Activated CD4-positive, alpha-beta T cell treated with anti-CD3 and anti-CD28 coated beads, Interleukin-2, amount 10 ng/mL, durations not matched to agents 7 days and 5 days (primary cell): ENCODE measurements at regions not wholly inside any gene's neighbourhood (a gene's known extent, or its start where the extent isn't known, plus 50 kb on each side); places are given as distances from the start of the nearest gene placed in this dataset.

Experiments used
- CTCF ChIA-PET: fragments of 350-600 bp; sonication (Branson Sonifier 250); formaldehyde crosslinking; loops from one replicate; lab custom pipeline; 2021; ENCODE audit warnings: antibody characterized with exemption; lab: Charles Lee
- POLR2A ChIA-PET: fragments of 350-600 bp; sonication (Branson Sonifier 250); formaldehyde crosslinking; loops from one replicate; lab custom pipeline; 2021; ENCODE audit warnings: antibody characterized with exemption; lab: Charles Lee
- DNase-seq: peaks from one replicate; pipeline ENCODE4 v3.0.0-alpha.2; 2020
- H3K27ac Mint-ChIP-seq: one replicate; pipeline ENCODE4 v1.8.0; 2021; ENCODE audit warnings: mild to moderate bottlenecking, moderate library complexity, mixed read lengths
- H3K27me3 Mint-ChIP-seq: one replicate; pipeline ENCODE4 v1.8.0; 2021; ENCODE audit warnings: mixed read lengths
- H3K36me3 Mint-ChIP-seq: one replicate; pipeline ENCODE4 v1.8.0; 2021; ENCODE audit warnings: low read depth, mixed read lengths
- H3K4me1 Mint-ChIP-seq: one replicate; pipeline ENCODE4 v1.8.0; 2021; ENCODE audit warnings: mixed read lengths
- H3K4me3 Mint-ChIP-seq: one replicate; pipeline ENCODE4 v1.8.0; 2021; ENCODE audit warnings: mild to moderate bottlenecking, moderate library complexity, mixed read lengths
- H3K9me3 Mint-ChIP-seq: one replicate; pipeline ENCODE4 v1.8.0; 2021; ENCODE audit warnings: mixed read lengths

DNA sequence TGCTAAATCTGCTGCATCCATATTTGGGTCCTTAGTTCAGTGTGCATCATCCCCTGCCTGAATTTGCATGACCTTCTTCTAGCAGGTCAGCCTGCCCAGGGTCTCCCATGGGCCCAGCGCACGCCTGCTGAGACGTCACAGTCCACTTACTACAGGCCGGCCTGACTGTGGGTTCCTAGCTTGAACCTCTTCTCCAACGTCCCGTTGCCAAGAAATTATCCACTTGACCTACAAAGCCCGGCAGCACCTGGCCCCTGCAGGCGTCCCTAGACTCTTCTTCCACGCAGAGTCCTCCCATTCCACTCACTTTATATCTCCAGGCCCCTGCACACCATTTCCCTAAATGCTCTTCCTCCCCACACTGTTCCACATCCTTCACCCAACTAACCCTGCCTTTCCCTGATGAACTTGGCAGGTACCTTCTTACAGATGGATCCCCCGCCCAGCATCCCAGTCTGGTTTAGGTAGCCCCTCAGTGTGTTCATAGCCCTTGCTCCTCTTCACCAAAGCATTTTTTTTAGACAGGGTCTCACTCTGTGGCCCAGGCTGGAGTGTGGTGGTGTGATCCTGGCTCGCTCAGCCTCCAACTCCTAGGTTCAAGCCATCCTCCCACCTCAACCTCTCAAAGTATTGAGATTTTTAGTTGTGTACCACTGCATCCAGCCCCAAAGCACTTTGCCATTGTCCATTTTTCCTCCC lies 155.0 kb upstream of the SOX1 start:
- no peaks in the 10 kb centered on the region for H3K4me1 Mint-ChIP-seq
- H3K27ac Mint-ChIP-seq, result no peak overlapping the region
- DNase-seq, result no peak
- POLR2A ChIA-PET, result no interaction called here
- H3K4me3 Mint-ChIP-seq, result no peak overlapping the region
- CTCF ChIA-PET, result no interaction called here
- no peaks in the 10 kb centered on the region for H3K27me3 Mint-ChIP-seq
- no peaks in the 10 kb centered on the region for H3K36me3 Mint-ChIP-seq
- H3K9me3 Mint-ChIP-seq, result no peaks in the 10 kb centered on the region

DNA sequence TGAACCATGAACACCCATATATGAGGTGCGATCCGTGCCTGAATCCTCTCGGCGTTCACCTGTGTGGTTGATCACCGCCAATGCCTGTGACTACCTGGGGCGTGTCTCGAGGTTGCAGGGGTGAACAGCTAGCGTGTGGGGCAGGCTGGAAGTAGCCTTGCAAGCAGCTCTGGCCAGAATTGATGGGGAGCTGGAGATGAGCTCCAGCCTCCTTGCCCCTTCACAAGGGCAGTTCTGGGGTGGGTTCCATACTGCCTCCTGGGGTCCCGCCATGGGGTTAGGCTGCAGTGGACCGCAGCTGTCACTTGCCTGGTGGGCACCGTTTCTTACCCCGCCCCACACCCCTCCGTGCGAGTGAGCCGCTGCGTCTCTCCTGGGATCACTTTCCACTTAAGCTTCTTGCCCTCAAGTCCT lies 154.5 kb upstream of the SOX1 start:
- Mint-ChIP-seq H3K4me3 (no peak overlapping the region), H3K4me1 (no peaks in the 10 kb centered on the region), H3K27me3 (no peaks in the 10 kb centered on the region), H3K36me3 (no peaks in the 10 kb centered on the region), H3K9me3 (no peaks in the 10 kb centered on the region), H3K27ac (no peak overlapping the region)
- CTCF ChIA-PET, result no interaction called here
- DNase-seq, result no peak
- POLR2A ChIA-PET, result no interaction called here

DNA sequence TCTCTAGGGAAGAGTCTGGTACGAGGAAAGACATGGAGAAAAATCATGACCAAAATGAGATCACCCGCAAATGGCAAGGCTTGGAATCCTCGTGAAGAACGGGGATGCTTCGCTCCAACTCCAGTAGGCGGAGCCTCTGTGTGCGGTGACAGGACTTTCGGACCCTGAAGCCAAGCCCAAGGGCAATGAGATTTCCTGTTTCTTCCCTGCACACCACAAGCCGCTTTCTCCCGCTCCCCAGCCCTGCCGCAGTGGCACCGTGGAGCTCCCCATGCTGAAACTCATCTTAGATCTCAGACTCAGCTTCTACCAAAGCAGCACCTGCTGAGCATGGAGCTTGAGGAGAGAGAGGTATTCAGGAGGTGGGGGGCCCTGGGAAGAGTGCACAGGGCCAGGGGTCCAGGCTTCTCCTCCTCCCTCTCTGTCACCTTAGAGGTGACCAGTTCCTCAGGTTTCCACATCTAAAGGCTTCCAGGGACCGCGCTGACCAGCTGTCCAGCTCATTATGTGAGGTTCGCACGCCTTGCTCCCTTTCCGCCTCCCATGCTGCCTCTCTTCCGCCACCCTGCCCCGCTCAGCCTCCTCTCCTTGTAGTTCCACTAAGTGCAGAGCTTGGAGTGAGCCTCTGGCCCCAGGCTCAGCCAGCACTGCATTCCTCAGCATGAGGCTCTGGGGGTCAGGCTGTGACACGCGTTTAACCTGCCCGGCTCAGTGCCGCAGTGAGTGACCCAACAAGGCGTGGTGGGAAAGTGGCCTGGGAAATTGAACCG lies 153.8 kb upstream of the SOX1 start:
- Mint-ChIP-seq H3K27ac (no peak overlapping the region), H3K9me3 (no peaks in the 10 kb centered on the region), H3K36me3 (no peaks in the 10 kb centered on the region), H3K27me3 (no peaks in the 10 kb centered on the region), H3K4me1 (no peaks in the 10 kb centered on the region), H3K4me3 (no peak overlapping the region)
- ChIA-PET POLR2A (no interaction called here), CTCF (no interaction called here)
- DNase-seq, result no peak

DNA sequence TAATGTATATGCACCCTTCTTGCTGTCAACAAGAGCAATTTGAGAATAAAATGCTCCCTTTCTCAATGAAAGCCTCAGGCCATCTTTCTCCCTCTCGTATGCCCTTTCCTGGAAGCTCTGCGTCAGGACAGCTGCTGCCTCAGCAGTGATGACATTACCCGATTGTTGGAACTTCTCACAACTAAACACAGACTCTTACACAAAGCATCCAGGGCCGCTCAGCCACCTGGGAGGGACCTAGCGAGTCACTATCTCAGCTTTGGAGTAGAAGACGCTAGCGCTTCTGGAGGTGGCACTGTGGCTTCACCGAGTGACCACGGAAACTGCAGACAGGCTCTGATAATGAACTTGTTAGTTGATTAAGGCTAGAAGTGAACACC lies 153.2 kb upstream of the SOX1 start:
- no peak for DNase-seq
- no peaks in the 10 kb centered on the region for H3K4me1 Mint-ChIP-seq
- no peaks in the 10 kb centered on the region for H3K36me3 Mint-ChIP-seq
- no peak overlapping the region for H3K4me3 Mint-ChIP-seq
- H3K9me3 Mint-ChIP-seq, result no peaks in the 10 kb centered on the region
- H3K27me3 Mint-ChIP-seq, result no peaks in the 10 kb centered on the region
- POLR2A ChIA-PET, result no interaction called here
- no peak overlapping the region for H3K27ac Mint-ChIP-seq
- CTCF ChIA-PET, result no interaction called here

DNA sequence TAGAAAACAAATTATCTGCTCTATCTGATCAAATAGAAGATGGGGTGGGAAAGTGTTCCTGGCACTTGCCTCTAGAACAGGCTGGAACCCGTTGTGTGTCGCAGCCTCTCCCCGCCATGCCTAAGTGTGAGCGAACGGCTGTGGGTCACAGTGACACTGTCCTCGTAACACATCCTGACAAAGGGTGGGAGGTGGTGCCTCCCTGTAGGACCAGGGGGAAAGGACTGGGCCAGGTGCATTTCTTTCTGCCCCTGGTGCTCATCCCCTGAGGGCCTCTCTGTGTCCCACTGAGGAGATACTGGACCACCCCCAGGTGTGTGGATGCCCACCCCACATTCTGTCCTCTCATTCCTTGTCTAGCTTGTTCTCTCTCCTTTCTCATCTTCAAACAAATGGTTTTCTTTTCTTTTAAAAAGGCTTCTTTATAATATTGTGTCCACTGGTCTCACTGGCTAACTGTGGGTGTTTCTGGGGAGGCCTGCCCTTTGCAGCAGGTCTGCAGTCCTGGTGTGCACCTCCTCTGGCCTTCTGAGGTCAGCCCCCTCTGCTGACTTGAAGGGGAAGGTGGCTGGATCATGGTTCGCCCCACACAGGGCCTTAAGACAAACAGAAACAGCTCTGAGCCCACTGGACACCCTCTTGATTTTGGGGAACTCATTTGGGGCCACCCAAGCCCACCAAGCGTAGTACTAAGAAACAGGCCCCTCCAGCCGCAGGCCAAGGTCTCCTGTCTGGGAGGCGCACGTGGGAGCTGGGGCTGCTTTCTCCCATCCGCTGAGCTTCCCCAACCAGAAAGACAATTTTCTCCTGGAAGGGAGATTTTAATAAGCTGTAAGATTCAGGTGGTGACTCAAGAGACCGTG lies 152.5 kb upstream of the SOX1 start:
- Mint-ChIP-seq H3K27ac (no peak overlapping the region), H3K4me3 (no peak overlapping the region), H3K4me1 (no peaks in the 10 kb centered on the region), H3K9me3 (no peaks in the 10 kb centered on the region), H3K36me3 (no peaks in the 10 kb centered on the region), H3K27me3 (no peaks in the 10 kb centered on the region)
- ChIA-PET CTCF (interaction anchor here (1.2 kb wide), 1 partner anchor 23 kb away, joined by 3 read pairs; no protein-coding TSS in a partner anchor), POLR2A (no interaction called here)
- DNase-seq, result no peak

DNA sequence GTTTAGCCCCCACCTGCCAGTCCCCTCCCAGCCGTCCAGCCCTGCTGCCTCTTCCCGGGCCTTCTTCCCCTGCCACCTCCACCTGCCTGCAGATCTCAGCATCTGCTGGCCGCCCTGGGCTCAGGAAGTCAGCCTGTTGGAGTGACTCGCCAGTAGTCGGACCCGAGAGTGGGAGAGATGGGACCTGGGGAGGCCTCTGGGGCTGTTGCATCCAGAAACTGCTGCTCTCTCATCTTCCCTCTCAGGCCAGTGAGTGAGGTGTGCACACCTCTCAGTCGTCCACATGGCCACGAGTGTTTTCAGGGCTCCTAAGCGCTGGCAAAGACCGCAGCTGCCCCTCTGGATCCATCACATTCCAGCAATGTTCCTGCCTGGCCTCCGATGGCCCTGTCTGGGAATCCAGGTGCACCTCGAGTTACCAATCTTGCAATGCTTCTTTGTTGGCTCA lies 151.8 kb upstream of the SOX1 start:
- Mint-ChIP-seq H3K9me3 (no peaks in the 10 kb centered on the region), H3K27me3 (no peaks in the 10 kb centered on the region), H3K4me3 (no peak overlapping the region), H3K4me1 (no peaks in the 10 kb centered on the region), H3K36me3 (no peaks in the 10 kb centered on the region), H3K27ac (no peak overlapping the region)
- no peak for DNase-seq
- ChIA-PET POLR2A (no interaction called here), CTCF (interaction anchor here (1.2 kb wide), 1 partner anchor 22 kb away, joined by 3 read pairs; no protein-coding TSS in a partner anchor)

DNA sequence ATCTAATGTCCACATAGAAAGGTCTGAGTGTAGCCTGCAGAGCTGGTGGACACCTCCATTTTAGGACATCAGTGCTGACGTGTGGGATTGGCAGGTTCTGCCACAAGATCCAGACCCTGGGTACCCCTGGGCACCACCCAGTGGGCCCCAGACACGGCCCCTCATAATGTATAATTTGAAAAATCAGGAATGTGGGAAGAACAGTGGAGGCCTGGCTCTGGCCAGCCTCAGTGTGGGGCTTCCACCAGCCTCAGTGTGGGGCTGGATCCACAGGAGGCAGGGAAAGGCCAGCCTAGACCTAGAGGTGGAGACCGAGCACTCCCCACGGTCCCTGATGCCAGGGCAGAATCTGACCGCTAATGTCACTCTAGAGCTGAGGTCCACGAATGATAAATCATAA lies 150.7 kb upstream of the SOX1 start:
- POLR2A ChIA-PET, result no interaction called here
- Mint-ChIP-seq H3K9me3 (no peaks in the 10 kb centered on the region), H3K36me3 (no peaks in the 10 kb centered on the region), H3K4me1 (no peaks in the 10 kb centered on the region), H3K4me3 (no peak overlapping the region), H3K27ac (no peak overlapping the region), H3K27me3 (no peaks in the 10 kb centered on the region)
- CTCF ChIA-PET, result no interaction called here
- no peak for DNase-seq

DNA sequence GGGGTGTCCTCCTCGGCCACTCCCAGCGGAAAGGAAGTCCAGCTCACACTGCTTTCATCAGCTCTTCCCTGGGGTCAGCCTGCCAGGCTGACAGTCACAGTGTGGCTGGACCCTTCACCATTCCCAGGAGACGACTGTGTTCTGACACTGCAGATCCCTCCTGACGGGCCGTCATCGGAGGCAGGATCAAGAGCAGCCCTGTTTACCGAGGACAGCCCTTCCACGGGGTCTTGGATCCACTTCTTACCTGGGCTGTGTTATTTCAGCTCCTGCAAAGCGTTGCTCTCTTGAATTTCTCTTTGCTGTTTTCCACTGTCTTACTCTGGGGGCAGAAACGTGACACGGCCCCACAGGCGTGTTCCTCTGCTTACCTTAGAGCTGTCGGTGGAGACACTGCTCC lies 149.9 kb upstream of the SOX1 start:
- Mint-ChIP-seq H3K27ac (no peak overlapping the region), H3K4me3 (no peak overlapping the region)

DNA sequence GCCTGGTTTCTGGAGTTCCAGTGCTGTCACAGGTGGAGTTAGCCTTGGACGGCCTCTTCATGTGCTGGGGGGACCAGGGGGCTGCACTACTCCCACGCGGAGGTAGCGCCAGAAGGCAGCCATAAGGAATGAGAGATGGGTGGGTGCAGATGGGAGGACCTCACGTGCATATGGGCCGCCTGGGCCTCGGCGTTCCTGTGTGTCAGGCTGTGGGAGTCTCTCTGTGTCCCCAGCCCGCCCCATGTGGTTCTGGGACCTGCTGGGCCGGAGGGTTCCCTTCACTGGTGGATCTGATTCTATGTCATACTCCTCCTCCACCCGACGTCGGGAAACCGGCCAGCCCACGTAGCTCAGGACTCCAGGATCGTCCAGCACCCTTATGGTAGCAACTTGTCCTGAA lies 149.0 kb upstream of the SOX1 start:
- Mint-ChIP-seq H3K4me1 (no peaks in the 10 kb centered on the region), H3K36me3 (no peaks in the 10 kb centered on the region), H3K4me3 (no peak overlapping the region), H3K9me3 (no peaks in the 10 kb centered on the region), H3K27me3 (no peaks in the 10 kb centered on the region), H3K27ac (no peak overlapping the region)
- DNase-seq, result no peak
- ChIA-PET POLR2A (no interaction called here), CTCF (no interaction called here)

More for the DNA sequence above, 149.9 kb upstream of the SOX1 start:
- DNase-seq, result no peak
- Mint-ChIP-seq H3K27me3 (no peaks in the 10 kb centered on the region), H3K4me1 (no peaks in the 10 kb centered on the region), H3K9me3 (no peaks in the 10 kb centered on the region), H3K36me3 (no peaks in the 10 kb centered on the region)
- ChIA-PET POLR2A (no interaction called here), CTCF (no interaction called here)

DNA sequence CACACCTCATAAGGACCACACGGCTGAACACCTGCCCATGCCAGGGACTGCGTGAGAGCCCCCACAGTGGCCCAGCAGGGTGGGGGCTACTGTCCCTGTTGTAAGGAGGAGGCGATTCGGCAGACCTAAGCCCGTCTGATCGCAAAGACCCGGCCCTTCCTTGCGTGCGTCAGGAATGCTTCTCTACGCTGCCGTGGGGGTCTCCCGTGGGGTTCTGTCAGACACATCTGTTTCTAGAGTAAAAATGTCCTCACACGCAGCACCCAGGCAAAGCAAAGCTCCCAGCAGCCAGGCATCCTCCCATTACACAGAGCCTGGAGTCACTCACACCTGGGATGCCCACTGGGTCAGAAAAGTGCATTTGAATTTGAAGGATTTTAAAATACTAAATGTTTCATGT lies 147.7 kb upstream of the SOX1 start:
- DNase-seq, result no peak
- H3K4me3 Mint-ChIP-seq, result no peak overlapping the region
- POLR2A ChIA-PET, result interaction anchor here (0.5 kb wide), 1 partner anchor 19 kb away, joined by 18 read pairs; no protein-coding TSS in a partner anchor
- H3K4me1 Mint-ChIP-seq, result no peaks in the 10 kb centered on the region
- CTCF ChIA-PET, result no interaction called here
- no peak overlapping the region for H3K27ac Mint-ChIP-seq
- H3K36me3 Mint-ChIP-seq, result no peaks in the 10 kb centered on the region
- no peaks in the 10 kb centered on the region for H3K27me3 Mint-ChIP-seq
- H3K9me3 Mint-ChIP-seq, result no peaks in the 10 kb centered on the region

DNA sequence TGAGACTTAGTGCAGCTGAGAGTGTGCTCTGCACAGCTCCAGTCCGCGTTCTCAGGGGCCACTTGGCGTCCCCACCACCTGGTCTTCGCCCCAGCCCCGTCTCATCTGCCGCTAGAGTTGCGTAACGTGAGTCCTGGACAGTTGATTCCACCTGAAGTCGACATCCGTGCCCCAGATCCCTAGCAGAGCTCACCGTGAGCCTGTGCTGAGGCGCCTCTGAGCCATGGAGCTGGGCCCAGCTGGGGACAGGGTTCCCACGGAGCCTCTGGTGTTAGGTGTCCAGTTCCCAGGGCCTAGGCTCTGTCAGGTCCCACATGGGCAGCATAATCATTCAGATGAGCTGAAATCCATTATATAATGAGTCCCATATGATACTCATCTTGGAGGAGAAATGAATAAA lies 147.1 kb upstream of the SOX1 start:
- no peak overlapping the region for H3K4me3 Mint-ChIP-seq
- H3K36me3 Mint-ChIP-seq, result no peaks in the 10 kb centered on the region
- no peaks in the 10 kb centered on the region for H3K9me3 Mint-ChIP-seq
- CTCF ChIA-PET, result interaction anchor here (0.7 kb wide), 1 partner anchor 26 kb away, joined by 3 read pairs; no protein-coding TSS in a partner anchor
- POLR2A ChIA-PET, result no interaction called here
- no peaks in the 10 kb centered on the region for H3K4me1 Mint-ChIP-seq
- peak overlapping the region; percentile 46 for H3K27ac Mint-ChIP-seq
- no peak for DNase-seq
- H3K27me3 Mint-ChIP-seq, result no peaks in the 10 kb centered on the region

DNA sequence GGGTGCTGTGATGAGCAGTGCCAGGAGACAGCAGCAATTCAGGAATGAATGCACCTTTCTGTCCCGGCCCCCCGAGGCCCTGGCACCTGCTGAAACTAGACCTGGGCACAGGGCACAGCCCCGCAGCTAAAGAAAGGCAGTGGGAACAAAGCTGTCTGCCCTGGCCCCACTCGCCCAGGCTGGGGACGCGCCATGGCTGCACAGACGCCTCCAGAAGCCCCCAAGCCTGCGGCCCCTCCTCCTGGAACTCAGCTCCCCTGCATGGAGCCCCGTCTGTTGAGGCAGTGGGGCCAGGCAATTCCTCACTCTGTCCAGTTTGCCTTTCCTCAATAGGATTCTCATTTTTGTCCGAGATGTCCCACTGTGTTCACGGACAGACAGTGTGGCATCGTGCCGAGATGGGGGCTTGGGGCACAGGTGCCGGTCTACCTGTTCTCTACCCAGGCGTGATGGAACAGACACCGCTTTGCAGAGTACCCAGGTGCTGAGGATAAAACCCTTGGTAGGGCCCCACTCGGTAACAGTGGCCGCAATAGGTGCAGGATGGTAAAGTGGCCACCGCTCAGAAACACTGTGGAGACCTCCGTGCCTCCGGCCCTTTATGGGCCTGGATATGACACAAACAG lies 146.5 kb upstream of the SOX1 start:
- CTCF ChIA-PET, result interaction anchor here (0.6 to 0.7 kb wide), 2 partner anchors 25 to 31 kb away, joined by 3 read pairs; no protein-coding TSS in a partner anchor
- Mint-ChIP-seq H3K27me3 (no peaks in the 10 kb centered on the region), H3K4me3 (no peak overlapping the region), H3K27ac (no peak overlapping the region), H3K9me3 (no peaks in the 10 kb centered on the region), H3K4me1 (no peaks in the 10 kb centered on the region), H3K36me3 (no peaks in the 10 kb centered on the region)
- POLR2A ChIA-PET, result no interaction called here
- DNase-seq, result no peak
